CD14-positive monocyte (primary cell): ENCODE measurements at regions not wholly inside any gene's neighbourhood (a gene's known extent, or its start where the extent isn't known, plus 50 kb on each side); places are given as distances from the start of the nearest gene placed in this dataset.

Experiments
- DNase-seq, 3 donors: peaks; one replicate each; pipeline ENCODE4 v3.0.0-alpha.2; 2011 to 2022
- H2AFZ ChIP-seq: 2 replicates; pipeline ENCODE4 v1.6.0; 2012; ENCODE audit warnings: mild to moderate bottlenecking, low read depth, low read length, inconsistent platforms; ENCODE audit not compliant: insufficient read depth, poor library complexity, severe bottlenecking
- H3K27ac ChIP-seq, 2 donors: 1 replicate in 1 of 2; 2 replicates in 1 of 2; pipeline ENCODE4 v1.5.1; 2012 to 2013; ENCODE audit warnings: low read length in 2 of 2, control low read depth in 1 of 2, inconsistent platforms in 1 of 2, low read depth in 1 of 2, mild to moderate bottlenecking in 1 of 2
- H3K27me3 ChIP-seq, 2 donors: one replicate each; pipeline versions ENCODE4 v1.6.0 to v1.6.1; 2011 to 2013; ENCODE audit warnings: low read length in 2 of 2; ENCODE audit not compliant: control insufficient read depth in 2 of 2, insufficient read depth in 2 of 2
- H3K36me3 ChIP-seq, 2 donors: replicated peaks in 1 of 2; 1 replicate in 1 of 2; 2 replicates in 1 of 2; pipeline versions ENCODE4 v1.5.1 to v1.6.1; 2012 to 2013; ENCODE audit warnings: low read length in 2 of 2, control low read depth in 1 of 2, inconsistent platforms in 1 of 2, mild to moderate bottlenecking in 1 of 2; ENCODE audit not compliant: insufficient read depth in 2 of 2, control insufficient read depth in 1 of 2
- H3K4me1 ChIP-seq, 2 donors: 1 replicate in 1 of 2; 2 replicates in 1 of 2; pipeline versions ENCODE4 v1.5.1 to v1.6.1; 2012 to 2013; ENCODE audit warnings: low read length in 2 of 2, control low read depth in 1 of 2, inconsistent platforms in 1 of 2, mild to moderate bottlenecking in 1 of 2, moderate library complexity in 1 of 2; ENCODE audit not compliant: insufficient read depth in 2 of 2, control insufficient read depth in 1 of 2
- H3K4me2 ChIP-seq: replicated peaks from 2 replicates; pipeline ENCODE3; 2012; ENCODE audit warnings: low read length, moderate library complexity, mild to moderate bottlenecking; ENCODE audit not compliant: poor library complexity, severe bottlenecking; ENCODE audit errors: extremely low read depth
- H3K4me3 ChIP-seq, 3 experiments: fragments of 200-600 bp in 1 of 3; sonication (generic) in 1 of 3; replicated peaks in 1 of 3; 1 replicate in 2 of 3; 2 replicates in 1 of 3; pipeline ENCODE4 v1.5.1; 2011 to 2013; ENCODE audit warnings: low read length in 3 of 3, mild to moderate bottlenecking in 3 of 3, control low read depth in 2 of 3, low read depth in 2 of 3, inconsistent platforms in 1 of 3, moderate library complexity in 1 of 3
- H3K79me2 ChIP-seq: 2 replicates; pipeline ENCODE4 v1.6.0; 2012; ENCODE audit warnings: mild to moderate bottlenecking, control low read depth, inconsistent platforms, low read length, moderate library complexity; ENCODE audit not compliant: insufficient read depth
- H3K9ac ChIP-seq: 2 replicates; pipeline ENCODE4 v1.6.0; 2017; ENCODE audit warnings: low read length, mild to moderate bottlenecking; ENCODE audit not compliant: insufficient read depth, poor library complexity, severe bottlenecking
- H3K9me3 ChIP-seq, 2 donors: replicated peaks in 1 of 2; 1 replicate in 1 of 2; 2 replicates in 1 of 2; pipeline versions ENCODE4 v1.5.1 to v1.6.1; 2012 to 2013; ENCODE audit warnings: low read length in 2 of 2, control low read depth in 1 of 2; ENCODE audit not compliant: control insufficient read depth in 1 of 2, insufficient read depth in 1 of 2
- H4K20me1 ChIP-seq: 2 replicates; pipeline ENCODE4 v1.6.0; 2012; ENCODE audit warnings: mild to moderate bottlenecking, low read length, control low read depth, moderate library complexity; ENCODE audit not compliant: insufficient read depth
- H3K27ac Mint-ChIP-seq, 7 donors: one replicate each; pipeline ENCODE4 v1.8.0; 2020; ENCODE audit warnings: mild to moderate bottlenecking in 7 of 7, mixed read lengths in 7 of 7, moderate library complexity in 6 of 7, inconsistent platforms in 2 of 7
- H3K27me3 Mint-ChIP-seq, 3 donors: one replicate each; pipeline ENCODE4 v1.8.0; 2021 to 2022; ENCODE audit warnings: low read depth in 3 of 3, mild to moderate bottlenecking in 3 of 3, mixed read lengths in 3 of 3, moderate library complexity in 3 of 3, inconsistent platforms in 1 of 3
- H3K36me3 Mint-ChIP-seq, 2 donors: one replicate each; pipeline ENCODE4 v1.8.0; 2020; ENCODE audit warnings: mixed read lengths in 2 of 2, inconsistent platforms in 1 of 2, mild to moderate bottlenecking in 1 of 2
- H3K4me1 Mint-ChIP-seq: one replicate; pipeline ENCODE4 v1.8.0; 2020; ENCODE audit warnings: mild to moderate bottlenecking, mixed read lengths
- H3K4me3 Mint-ChIP-seq, 2 donors: one replicate each; pipeline ENCODE4 v1.8.0; 2020; ENCODE audit warnings: mild to moderate bottlenecking in 2 of 2, mixed read lengths in 2 of 2, moderate library complexity in 1 of 2
- H3K9me3 Mint-ChIP-seq, 7 donors: one replicate each; pipeline ENCODE4 v1.8.0; 2020 to 2022; ENCODE audit warnings: mixed read lengths in 7 of 7, mild to moderate bottlenecking in 6 of 7, moderate library complexity in 6 of 7, inconsistent platforms in 2 of 7
- CTCF ChIP-seq: fragments of 200-600 bp; IDR thresholded peaks from one replicate; pipeline ENCODE4 v1.8.0; 2022; ENCODE audit warnings: antibody characterized with exemption, mild to moderate bottlenecking
- WGBS: methylation state at CpG from one replicate; pipeline ENCODE4 v1.1.5; 2013; ENCODE audit warnings: missing lambda C conversion rate; ENCODE audit not compliant: insufficient coverage; 5-methylcytosine and 5-hydroxymethylcytosine counted together
- intact Hi-C, 2 donors: fragments of 100-400 bp; cut with micrococcal nuclease; formaldehyde crosslinking; loops; one replicate each; pipeline versions ENCODE4 v1.15.0 to v1.15.1; 2023

GRCh38 chr14:34348592-34348991 is 113.4 kb downstream of the SPTSSA start:
- Mint-ChIP-seq H3K36me3 (no peaks in the 10 kb centered on the region), H3K27ac (no peak overlapping the region), H3K4me1 (peaks cover 7% of the 10 kb centered on the region), H3K4me3 (no peak overlapping the region), H3K9me3 (peaks cover 2 to 16% (median 6%) of the 10 kb centered on the region in 7 donors), H3K27me3 (peaks cover 0 to 2% (median 0%) of the 10 kb centered on the region in 3 donors)
- no peak for TF ChIP-seq CTCF
- H4K20me1 ChIP-seq: no peaks in the 10 kb centered on the region
- no peak overlapping the region for H2AFZ ChIP-seq
- no peaks in the 10 kb centered on the region for H3K4me1 ChIP-seq
- peaks cover 0 to 7% of the 10 kb centered on the region in 2 donors for H3K9me3 ChIP-seq
- H3K79me2 ChIP-seq: no peaks in the 10 kb centered on the region
- no peak overlapping the region for H3K4me3 ChIP-seq
- H3K27me3 ChIP-seq: no peaks in the 10 kb centered on the region
- no peak for DNase-seq
- H3K27ac ChIP-seq: no peak overlapping the region
- intact Hi-C loops: no loop called here
- no peak overlapping the region for H3K9ac ChIP-seq
- H3K36me3 ChIP-seq: no peaks in the 10 kb centered on the region
- no CpG with 5 or more reads among the region's 6 CpGs for WGBS
- no peak overlapping the region for H3K4me2 ChIP-seq

GRCh38 chr14:34347683-34348082 is 114.4 kb downstream of the SPTSSA start:
- no peaks in the 10 kb centered on the region for H3K36me3 Mint-ChIP-seq
- no peak overlapping the region for H3K27ac ChIP-seq
- H3K27ac Mint-ChIP-seq: no peak overlapping the region
- intact Hi-C loops: no loop called here
- H3K27me3 ChIP-seq: no peaks in the 10 kb centered on the region
- no peaks in the 10 kb centered on the region for H3K79me2 ChIP-seq
- peaks cover 7% of the 10 kb centered on the region for H3K4me1 Mint-ChIP-seq
- TF ChIP-seq CTCF: no peak
- no CpG with 5 or more reads among the region's 2 CpGs for WGBS
- H3K4me3 Mint-ChIP-seq: no peak overlapping the region
- H3K4me2 ChIP-seq: no peak overlapping the region
- H3K4me3 ChIP-seq: no peak overlapping the region
- no peaks in the 10 kb centered on the region for H4K20me1 ChIP-seq
- no peaks in the 10 kb centered on the region for H3K36me3 ChIP-seq
- H2AFZ ChIP-seq: no peak overlapping the region
- no peak for DNase-seq
- H3K4me1 ChIP-seq: no peaks in the 10 kb centered on the region
- H3K9me3 ChIP-seq: peaks cover 0 to 7% of the 10 kb centered on the region in 2 donors
- H3K9me3 Mint-ChIP-seq: peaks cover 2 to 19% (median 8%) of the 10 kb centered on the region in 7 donors
- H3K27me3 Mint-ChIP-seq: peaks cover 0 to 2% (median 0%) of the 10 kb centered on the region in 3 donors
- H3K9ac ChIP-seq: no peak overlapping the region
